ENCODE measurements at regions not wholly inside any gene's neighbourhood (a gene's known extent, or its start where the extent isn't known, plus 50 kb on each side); places are given as distances from the start of the nearest gene placed in this dataset.

DNA sequence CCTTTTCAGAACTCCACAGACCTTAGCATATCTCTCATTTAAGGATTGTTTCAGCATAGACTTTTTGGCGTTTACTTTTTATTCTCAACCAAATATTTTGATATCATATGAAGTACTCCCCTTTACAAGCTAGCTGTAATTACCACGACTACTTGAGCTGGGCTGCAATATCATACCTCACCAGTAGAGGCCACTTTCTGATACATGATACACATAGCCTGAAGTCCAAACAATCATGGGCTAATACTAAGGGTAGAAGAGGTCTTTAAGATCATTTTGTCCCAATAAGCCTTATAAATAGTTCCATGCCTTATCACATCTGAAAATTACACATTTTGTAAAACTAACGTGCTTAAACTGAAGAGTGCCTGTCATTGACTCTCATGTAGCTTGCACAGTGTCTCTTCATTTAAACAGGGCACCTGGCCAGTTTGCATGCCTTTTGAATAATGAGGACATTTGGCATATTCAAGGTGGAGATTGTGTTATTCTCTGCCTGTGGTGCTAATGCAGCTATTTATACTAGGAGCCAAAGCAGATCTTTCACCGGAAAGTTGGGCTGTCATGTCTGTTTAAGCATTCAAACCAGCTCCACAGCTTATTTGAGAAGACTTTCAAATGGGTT is 403.7 kb upstream of the ZMIZ1 start:
- TF ChIP-seq, protein P1, sequence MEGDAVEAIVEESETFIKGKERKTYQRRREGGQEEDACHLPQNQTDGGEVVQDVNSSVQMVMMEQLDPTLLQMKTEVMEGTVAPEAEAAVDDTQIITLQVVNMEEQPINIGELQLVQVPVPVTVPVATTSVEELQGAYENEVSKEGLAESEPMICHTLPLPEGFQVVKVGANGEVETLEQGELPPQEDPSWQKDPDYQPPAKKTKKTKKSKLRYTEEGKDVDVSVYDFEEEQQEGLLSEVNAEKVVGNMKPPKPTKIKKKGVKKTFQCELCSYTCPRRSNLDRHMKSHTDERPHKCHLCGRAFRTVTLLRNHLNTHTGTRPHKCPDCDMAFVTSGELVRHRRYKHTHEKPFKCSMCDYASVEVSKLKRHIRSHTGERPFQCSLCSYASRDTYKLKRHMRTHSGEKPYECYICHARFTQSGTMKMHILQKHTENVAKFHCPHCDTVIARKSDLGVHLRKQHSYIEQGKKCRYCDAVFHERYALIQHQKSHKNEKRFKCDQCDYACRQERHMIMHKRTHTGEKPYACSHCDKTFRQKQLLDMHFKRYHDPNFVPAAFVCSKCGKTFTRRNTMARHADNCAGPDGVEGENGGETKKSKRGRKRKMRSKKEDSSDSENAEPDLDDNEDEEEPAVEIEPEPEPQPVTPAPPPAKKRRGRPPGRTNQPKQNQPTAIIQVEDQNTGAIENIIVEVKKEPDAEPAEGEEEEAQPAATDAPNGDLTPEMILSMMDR (IDR thresholded peaks at IDR 0.05) = peak in 5 of 6 experiments; percentile 24 to 83 (median 61)
- TF ChIP-seq POLR2A (IDR thresholded peaks at IDR 0.05) (no peak), EP300 (IDR thresholded peaks at IDR 0.05) (no peak)
